NCI-H1930 (cell line): ENCODE measurements at regions not wholly inside any gene's neighbourhood (a gene's known extent, or its start where the extent isn't known, plus 50 kb on each side); places are given as distances from the start of the nearest gene placed in this dataset.

Experiments
- DNase-seq, 2 experiments: peaks; one replicate each; lab custom pipeline; 2025; lab: John Stamatoyannopoulos, UW

GRCh38 chr2:79355569-79355968 lies 157.3 kb upstream of the CTNNA2 start:
- DNase-seq, result no peak

- peak in 1 of 2 experiments; percentile 5 for DNase-seq
Measured at GRCh38 chr2:79327460-79327859, 167.9 kb upstream of the REG3A start.

- no peak for DNase-seq
Measured at GRCh38 chr2:79320871-79321270, 161.3 kb upstream of the REG3A start.

DNA sequence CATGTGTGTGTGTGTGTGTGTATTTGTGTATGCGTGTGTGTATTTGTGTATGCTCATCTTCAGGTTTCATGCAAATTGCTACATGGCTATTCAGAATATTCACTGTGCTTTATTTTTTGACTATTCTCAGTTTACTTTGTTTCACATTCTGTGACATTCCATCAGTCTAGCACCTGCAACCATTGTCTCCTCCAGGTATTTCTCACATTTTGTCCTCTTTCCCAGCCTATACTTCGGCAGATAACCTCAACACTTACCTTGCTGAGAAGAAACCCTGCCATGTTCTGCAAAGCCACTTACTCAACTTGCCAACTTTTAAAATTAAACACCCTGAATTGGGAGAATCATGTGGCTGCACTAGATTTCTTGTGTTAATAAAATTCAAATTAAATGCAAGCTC lies 135.4 kb upstream of the REG3A start:
- DNase-seq, result no peak

- DNase-seq, result no peak
Measured at GRCh38 chr2:79292958-79293315, 133.4 kb upstream of the REG3A start.

GRCh38 chr2:79292239-79292957 lies 132.8 kb upstream of the REG3A start:
- no peak for DNase-seq

DNA sequence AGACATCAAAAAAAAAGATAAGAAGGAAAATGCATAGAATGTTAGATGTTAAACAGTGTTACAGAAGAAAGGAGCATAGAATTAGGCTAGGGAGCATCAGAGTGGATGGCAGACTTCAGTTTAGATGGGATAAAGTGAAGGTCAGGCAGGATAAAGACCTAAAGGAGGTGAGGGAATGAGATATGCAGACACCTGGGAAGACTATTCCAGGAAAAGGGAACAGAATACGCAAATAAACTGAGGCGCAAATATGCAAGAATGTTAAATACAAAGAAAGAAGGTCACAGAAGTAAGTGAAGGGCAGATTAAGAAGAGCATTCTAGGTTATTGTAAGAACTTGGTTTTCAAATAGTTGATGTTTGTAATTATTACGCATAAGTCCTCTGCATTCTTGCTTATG lies 116.3 kb upstream of the REG3A start:
- no peak for DNase-seq

DNA sequence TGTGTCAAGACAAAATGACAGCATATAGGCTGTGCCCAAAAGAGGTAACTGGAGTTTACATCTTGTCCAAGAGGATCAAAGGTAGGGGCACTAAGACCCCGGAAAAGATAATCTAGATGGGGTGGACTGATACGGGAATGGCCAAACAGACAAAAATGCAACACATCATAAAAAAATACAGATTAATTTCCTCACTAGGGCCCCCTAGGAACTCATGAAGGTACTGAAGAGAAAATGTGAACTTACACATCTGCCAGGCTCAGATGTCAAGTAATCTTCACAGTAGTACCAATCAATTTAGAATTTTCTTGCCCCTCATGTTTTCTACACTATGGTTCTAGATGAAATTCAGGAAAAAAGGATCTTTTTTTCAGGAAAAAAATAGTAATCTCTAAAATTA lies 115.6 kb upstream of the REG3A start:
- DNase-seq, result no peak

DNA sequence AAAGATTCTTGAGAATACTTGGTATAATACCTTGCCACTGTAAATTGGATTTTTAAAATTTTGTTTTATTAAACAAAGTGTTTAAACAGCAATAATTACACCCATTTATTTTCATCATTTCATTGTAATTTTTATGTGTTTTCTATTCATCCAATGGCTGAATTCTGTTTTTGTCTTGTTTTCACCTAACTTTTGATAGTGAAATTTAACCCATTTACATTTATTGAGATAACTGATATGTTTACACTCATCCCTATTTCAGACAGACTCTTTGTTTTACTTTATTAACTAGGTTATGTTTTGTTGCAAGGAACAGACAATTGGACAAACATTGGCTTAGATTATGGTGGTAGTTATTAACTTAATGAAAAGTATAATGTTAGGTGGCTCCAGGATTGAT lies 113.1 kb upstream of the REG3A start:
- DNase-seq, result no peak

- no peak for DNase-seq
Measured at GRCh38 chr2:79271456-79271855, 111.9 kb upstream of the REG3A start.

DNA sequence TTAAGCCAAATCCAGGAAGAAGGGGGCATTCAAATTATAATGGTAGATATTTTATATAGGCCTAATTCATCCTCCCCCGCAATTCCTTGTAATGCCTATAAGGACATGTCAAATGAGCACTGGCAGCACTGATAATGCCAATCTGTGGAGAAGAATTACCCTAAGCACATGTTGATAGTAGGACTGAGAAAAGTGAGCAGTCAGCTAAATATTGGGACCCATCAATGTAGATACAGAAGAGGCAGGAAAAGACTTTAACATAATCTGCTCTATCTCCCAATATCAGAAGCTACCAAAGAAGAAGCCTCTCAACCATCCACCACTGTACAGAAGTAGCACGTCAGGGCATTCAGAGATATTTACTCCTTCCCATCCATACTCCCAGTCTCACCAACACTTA lies 101.3 kb upstream of the REG3A start:
- no peak for DNase-seq

GRCh38 chr2:79259959-79260358 lies 100.4 kb upstream of the REG3A start:
- DNase-seq, result no peak

GRCh38 chr2:79259296-79259695 lies 99.7 kb upstream of the REG3A start:
- DNase-seq, result no peak

DNA sequence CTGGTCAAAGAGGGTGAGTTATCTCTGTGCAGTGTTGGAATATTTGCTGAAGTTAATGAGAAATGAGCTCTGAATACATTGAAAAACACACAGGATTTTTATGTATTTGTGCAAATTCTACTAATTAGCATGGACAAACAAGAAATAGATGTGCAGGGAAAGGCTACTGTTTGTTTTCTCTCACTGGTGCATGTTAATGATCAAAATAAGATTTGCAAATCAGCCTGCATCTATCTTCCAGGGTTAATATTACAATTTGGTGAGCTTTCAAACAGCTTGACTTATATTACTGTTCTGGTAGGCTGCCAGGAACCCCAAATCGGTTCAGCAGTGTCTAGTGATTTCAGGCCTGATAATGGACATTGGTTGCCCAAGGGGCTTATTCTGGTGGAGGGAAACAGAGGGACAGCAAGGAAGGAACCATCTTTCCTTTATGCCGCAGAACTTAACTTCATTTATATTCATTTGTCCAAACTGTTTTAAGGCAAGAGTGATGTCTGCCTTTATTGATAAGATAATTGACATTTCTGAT lies 93.8 kb upstream of the REG3A start:
- no peak for DNase-seq

DNA sequence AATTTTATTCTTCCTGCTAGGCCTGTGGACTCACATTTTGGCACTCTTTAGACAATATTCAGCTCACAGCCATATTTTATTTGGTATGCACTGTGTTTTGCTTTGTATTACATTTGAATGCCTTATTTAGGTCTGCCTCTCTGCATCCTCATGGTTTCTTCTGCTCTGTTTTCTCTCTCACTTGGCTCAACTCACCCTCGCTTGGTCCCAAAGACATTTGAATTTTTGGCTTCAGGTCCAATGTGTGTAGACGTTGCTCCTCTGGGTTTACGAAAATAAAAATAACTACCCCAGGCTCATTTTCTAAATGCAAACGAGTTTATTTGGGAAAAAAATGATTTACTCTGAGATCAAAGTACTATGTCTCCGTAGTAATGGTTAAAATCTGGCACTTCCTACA lies 91.1 kb upstream of the REG3A start:
- DNase-seq, result no peak

GRCh38 chr2:79248776-79249175 lies 89.2 kb upstream of the REG3A start:
- no peak for DNase-seq

GRCh38 chr2:79235135-79235534 lies 75.6 kb upstream of the REG3A start:
- no peak for DNase-seq

- no peak for DNase-seq
Measured at GRCh38 chr2:79223539-79223938, 64.0 kb upstream of the REG3A start.

DNA sequence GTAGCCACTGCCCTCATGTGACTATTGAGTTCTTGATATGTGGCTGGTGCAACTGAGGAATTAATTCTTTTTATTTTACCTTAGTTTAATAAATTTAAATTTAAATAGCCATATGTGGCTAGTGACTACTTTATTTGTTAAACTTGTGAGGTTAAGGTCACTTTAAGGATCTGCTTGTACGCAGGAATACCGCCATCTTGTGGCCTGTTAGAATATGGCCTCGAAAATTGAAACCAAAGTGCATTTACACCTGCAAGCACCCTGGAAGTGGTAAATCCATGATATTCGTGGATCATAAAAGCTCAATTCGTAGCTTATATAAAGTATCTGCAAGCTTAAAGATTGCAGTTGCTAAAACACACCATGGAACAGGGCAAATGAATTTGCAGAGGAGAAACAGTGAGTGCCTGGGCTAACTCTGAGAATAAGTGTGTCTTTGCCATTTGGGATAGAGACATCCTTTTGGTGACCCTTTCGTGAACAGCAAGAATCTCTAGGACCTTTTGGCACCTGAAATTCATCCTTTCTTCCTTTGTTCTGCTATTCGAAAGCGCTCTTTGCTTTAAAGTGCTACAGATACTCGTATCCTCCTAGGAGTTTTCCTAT lies 59.9 kb upstream of the REG3A start:
- DNase-seq, result peak; percentile 18 to 45

GRCh38 chr2:79210274-79210917 lies 50.8 kb upstream of the REG3A start:
- no peak for DNase-seq
